ENCODE measurements at regions not wholly inside any gene's neighbourhood (a gene's known extent, or its start where the extent isn't known, plus 50 kb on each side); places are given as distances from the start of the nearest gene placed in this dataset.

- Mint-ChIP-seq H3K27me3 (ENCODE audit: unreplicated experiment) (no peaks in the 10 kb centered on the region), H3K4me3 (ENCODE audit: unreplicated experiment) (no peak overlapping the region), H3K9me3 (ENCODE audit: unreplicated experiment) (no peaks in the 10 kb centered on the region), H3K27ac (ENCODE audit: unreplicated experiment) (no peak overlapping the region), H3K4me1 (ENCODE audit: low read depth, unreplicated experiment) (no peaks in the 10 kb centered on the region), H3K36me3 (ENCODE audit: unreplicated experiment) (no peaks in the 10 kb centered on the region)
- no peak for DNase-seq
- no peak for TF ChIP-seq CTCF (IDR thresholded peaks at IDR 0.05; ENCODE audit: partially characterized antibody, unreplicated experiment)
These were observed 324.9 kb upstream of the SUCLG2 start for GRCh38 chr3:67979342-67979741.

DNA sequence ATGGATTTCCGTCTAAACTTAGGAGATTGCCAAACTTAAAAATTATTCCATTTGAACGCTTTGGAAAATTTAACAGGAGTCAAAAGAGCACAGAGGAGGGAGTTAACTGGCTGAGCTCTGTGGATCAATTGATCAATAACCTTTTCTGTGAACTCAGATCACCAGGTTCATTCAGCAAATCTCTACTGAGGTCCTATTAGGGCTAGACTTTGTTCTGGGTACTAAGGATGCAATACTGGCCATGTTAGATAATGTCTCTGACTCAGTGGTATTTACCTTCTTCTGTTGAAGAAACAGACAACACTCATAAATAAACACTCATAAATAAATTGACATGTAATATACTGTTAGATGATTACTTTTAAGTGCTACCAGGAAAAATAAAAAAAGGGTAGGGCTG, 323.4 kb upstream of the SUCLG2 start:
- Mint-ChIP-seq H3K27ac (ENCODE audit: unreplicated experiment) (no peak overlapping the region), H3K27me3 (ENCODE audit: unreplicated experiment) (no peaks in the 10 kb centered on the region), H3K36me3 (ENCODE audit: unreplicated experiment) (no peaks in the 10 kb centered on the region), H3K4me3 (ENCODE audit: unreplicated experiment) (no peak overlapping the region), H3K9me3 (ENCODE audit: unreplicated experiment) (no peaks in the 10 kb centered on the region), H3K4me1 (ENCODE audit: low read depth, unreplicated experiment) (no peaks in the 10 kb centered on the region)
- DNase-seq = no peak
- no peak for TF ChIP-seq CTCF (IDR thresholded peaks at IDR 0.05; ENCODE audit: partially characterized antibody, unreplicated experiment)

DNA sequence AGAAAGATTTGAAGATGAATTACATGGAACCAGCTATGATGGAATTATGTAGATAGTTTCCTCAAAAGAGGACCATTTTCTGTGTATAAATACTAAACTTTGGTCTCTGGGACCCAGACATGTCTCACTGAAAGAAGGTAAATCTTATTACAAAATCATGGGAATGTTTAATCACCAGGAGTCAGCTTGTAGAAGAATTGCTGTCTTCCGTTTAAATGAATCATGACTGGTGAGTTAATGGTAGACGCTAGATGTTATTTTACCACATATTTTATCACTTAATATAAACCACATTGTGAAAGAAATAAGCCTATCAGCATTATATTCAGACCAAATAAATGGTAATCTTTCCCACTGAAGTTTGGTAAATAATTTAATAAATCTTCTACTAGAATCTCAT, 322.3 kb upstream of the SUCLG2 start:
- TF ChIP-seq CTCF (IDR thresholded peaks at IDR 0.05; ENCODE audit: partially characterized antibody, unreplicated experiment) = no peak
- Mint-ChIP-seq H3K27me3 (ENCODE audit: unreplicated experiment) (no peaks in the 10 kb centered on the region), H3K27ac (ENCODE audit: unreplicated experiment) (no peak overlapping the region), H3K9me3 (ENCODE audit: unreplicated experiment) (no peaks in the 10 kb centered on the region), H3K36me3 (ENCODE audit: unreplicated experiment) (no peaks in the 10 kb centered on the region), H3K4me3 (ENCODE audit: unreplicated experiment) (no peak overlapping the region), H3K4me1 (ENCODE audit: low read depth, unreplicated experiment) (no peaks in the 10 kb centered on the region)
- DNase-seq = no peak

GRCh38 chr3:67964596-67964995, 310.2 kb upstream of the SUCLG2 start:
- H3K4me3 Mint-ChIP-seq (ENCODE audit: unreplicated experiment) = no peak overlapping the region
- no peaks in the 10 kb centered on the region for H3K27me3 Mint-ChIP-seq (ENCODE audit: unreplicated experiment)
- no peaks in the 10 kb centered on the region for H3K4me1 Mint-ChIP-seq (ENCODE audit: low read depth, unreplicated experiment)
- H3K9me3 Mint-ChIP-seq (ENCODE audit: unreplicated experiment) = no peaks in the 10 kb centered on the region
- no peaks in the 10 kb centered on the region for H3K36me3 Mint-ChIP-seq (ENCODE audit: unreplicated experiment)
- no peak for DNase-seq
- TF ChIP-seq CTCF (IDR thresholded peaks at IDR 0.05; ENCODE audit: partially characterized antibody, unreplicated experiment) = no peak
- H3K27ac Mint-ChIP-seq (ENCODE audit: unreplicated experiment) = no peak overlapping the region

GRCh38 chr3:67957268-67957667, 302.9 kb upstream of the SUCLG2 start:
- DNase-seq = no peak
- Mint-ChIP-seq H3K36me3 (ENCODE audit: unreplicated experiment) (no peaks in the 10 kb centered on the region), H3K4me1 (ENCODE audit: low read depth, unreplicated experiment) (no peaks in the 10 kb centered on the region), H3K9me3 (ENCODE audit: unreplicated experiment) (no peaks in the 10 kb centered on the region), H3K27ac (ENCODE audit: unreplicated experiment) (no peak overlapping the region), H3K4me3 (ENCODE audit: unreplicated experiment) (no peak overlapping the region), H3K27me3 (ENCODE audit: unreplicated experiment) (peaks cover 1% of the 10 kb centered on the region)
- no peak for TF ChIP-seq CTCF (IDR thresholded peaks at IDR 0.05; ENCODE audit: partially characterized antibody, unreplicated experiment)
